ENCODE measurements at regions not wholly inside any gene's neighbourhood (a gene's known extent, or its start where the extent isn't known, plus 50 kb on each side); places are given as distances from the start of the nearest gene placed in this dataset.
"Not testable (repeated sequence)": the region's sequence is repeated elsewhere in the genome, so short reads cannot be mapped to it uniquely, and the experiment has no call there.

DNA sequence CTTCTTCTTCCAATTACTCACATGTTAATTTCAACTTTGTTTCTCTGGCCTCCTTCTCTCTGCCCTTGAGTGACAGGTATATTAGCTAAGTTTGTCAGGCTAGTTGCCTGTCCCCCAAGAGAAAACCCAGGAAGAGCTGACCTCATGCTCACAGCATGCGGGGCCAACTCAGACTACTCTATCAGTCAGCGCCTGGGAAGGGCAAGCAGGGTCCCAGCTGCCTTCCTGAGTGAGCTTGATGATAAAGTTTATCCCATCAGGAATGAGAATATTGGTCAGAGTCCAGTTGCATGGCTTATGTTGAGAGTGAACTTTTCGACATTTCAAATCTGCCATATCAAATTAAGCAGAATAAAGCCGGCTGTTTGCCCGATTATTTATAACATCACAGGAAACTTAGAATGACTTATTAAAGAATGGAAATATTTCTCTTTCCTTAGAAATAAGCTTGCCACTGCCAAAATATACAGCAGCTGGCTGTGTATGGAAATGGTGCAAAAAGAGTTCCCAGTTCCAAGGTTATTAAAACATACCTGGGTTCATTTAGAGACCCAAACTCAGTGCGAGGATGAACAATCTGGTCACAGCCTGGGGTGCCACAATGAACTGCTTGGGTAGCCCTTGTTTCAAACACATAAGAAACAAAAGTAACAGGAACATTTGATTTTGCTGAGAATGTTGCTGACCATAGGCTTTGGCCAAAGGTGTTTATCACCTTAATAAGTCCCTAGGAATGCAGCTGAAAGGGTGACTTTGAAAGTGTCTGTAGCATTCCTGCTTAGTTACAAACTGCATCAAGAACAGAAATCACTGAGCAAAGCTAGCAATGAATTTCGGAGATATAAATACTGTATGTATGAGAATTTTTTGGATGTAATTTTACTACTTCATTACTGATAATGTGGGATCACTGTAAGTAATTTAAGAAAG is 1553.8 kb upstream of the FLRT2 start:
- no peak for DNase-seq

DNA sequence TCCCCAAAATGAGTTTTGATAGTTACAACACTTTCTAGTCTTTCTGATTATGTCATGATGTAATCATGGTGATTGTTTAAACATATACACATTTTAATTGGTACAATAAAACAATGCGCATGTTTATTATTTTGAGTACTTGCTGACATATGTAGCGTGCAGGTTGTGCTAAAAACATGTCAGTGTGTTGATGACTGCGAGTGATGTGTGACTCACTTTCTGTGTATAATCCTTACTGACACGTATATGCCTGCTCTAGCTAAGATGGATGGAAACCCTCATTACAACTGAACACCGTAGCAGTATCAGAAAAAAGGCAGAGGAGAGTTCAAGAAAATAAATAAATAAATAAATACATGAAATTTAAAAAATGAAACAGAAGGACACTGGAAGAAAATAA is 1552.4 kb upstream of the FLRT2 start:
- no peak for DNase-seq

DNA sequence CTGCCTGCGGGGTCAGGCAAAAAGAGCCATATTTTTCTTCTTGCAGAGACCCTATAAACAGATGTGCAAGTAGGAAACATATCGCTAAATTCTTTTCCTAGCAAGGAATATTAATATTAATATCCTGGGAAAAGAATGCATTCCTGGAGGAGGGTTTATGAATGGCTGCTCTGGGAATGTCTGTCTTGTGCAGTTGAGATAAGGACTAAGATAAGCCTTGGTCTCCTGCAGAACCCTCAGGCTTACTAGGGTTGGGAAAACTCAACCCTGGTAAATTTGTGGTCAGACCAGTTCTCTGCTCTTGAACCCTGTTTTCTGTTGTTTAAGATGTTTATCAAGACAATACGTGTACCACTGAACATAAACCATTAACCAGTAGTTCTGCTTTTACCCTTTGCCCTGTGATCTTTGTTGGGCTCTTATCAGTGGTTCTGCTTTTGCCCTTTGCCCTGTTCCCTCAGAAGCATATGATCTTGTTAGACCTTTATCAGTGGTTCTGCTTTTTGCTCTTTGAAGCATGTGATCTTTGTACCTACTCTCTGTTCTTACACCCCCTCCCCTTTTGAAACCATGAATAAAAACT is 1548.2 kb upstream of the FLRT2 start:
- not testable (repeated sequence) for DNase-seq

DNA sequence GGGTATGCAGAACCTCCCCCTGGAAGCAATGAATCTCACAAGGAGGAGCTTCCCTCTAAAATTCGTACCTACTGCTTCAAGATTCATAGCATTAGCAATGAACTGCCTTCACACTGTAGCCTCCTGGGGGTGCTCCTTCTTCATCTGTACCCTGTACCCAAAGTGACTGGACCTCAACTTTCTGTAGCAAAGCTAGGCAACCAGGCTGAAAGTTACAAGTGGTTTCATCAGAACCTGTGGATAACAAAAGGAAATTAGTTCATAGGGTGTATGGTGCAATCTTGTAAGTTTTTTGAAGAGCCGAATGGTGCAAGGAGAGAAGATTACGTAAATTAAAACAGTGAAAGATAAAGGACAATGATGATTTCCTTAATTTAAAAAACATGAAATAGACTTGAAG is 1541.7 kb upstream of the FLRT2 start:
- no peak for DNase-seq

DNA sequence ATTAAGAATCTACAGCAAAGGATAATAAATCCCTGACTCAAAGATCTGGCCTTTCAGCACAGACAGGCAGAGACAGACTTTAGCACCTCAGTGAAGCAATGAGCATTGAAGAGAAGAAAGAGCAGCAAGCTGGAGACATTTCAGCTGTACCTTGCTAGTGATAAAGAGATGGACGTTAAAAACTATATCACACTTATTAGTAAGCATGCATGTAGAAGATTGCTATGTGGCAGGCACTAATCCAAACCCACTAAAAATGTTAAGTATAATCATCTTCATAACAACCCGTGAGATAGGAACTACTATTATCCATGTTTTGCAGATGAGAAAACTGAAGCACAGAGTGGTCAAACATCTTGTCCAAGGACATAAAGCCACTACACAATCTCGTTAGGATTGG is 1538.3 kb upstream of the FLRT2 start:
- no peak for DNase-seq

DNA sequence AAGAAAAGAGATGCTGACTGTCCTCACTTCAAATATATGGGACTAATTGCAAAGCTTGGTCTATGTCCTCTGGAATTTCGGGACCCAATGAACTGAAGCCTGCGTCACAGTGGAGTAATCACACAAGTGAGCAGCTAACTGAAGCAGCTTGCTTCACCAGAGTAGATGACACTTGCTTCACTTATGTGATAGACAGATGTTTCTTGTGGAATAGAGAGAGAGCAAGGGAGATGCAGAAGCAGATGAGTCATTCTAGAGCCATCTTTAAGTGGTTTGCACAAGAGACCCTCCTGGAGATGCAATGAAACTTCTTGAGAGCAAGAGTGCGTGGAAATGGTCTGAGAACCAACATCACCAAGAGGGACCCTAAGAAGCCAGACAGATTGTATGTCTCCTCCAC is 1537.1 kb upstream of the FLRT2 start:
- no peak for DNase-seq

DNA sequence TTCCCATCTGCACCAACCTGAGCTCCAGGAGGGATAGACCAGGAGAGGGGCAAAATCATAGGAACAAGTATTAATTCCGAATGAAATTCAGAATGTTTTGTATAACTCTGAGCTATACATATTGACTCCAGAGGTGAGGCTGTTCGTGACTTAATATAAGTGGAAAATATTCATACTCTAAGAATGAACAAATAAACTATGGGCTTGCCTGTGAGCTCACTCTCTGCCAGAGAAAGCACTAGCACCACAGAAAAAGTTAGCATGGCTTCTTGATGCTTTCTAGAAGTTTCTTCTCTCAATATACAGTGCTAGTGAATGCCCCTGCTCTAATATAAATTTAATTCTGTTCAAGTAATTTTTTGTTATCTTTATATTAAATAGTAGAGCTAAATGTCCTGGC is 1536.4 kb upstream of the FLRT2 start:
- DNase-seq, result no peak

DNA sequence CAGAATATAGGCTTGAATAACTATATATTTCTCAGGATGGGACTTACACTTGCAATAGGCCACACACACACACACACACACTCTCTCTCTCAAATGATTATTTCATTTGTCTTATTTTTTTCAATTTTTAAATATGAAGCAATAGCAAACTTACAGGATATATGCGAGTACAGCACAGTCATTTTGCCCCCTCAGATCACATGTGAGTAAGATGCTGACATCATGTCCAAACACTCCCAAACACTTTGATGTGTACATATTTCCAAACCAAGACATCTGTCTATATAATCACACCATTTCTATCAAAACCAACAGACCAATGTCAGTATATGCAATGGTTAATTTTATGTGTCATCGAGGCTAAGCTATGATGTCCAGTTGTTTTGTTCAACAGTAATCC is 1535.9 kb upstream of the FLRT2 start:
- DNase-seq, result no peak

DNA sequence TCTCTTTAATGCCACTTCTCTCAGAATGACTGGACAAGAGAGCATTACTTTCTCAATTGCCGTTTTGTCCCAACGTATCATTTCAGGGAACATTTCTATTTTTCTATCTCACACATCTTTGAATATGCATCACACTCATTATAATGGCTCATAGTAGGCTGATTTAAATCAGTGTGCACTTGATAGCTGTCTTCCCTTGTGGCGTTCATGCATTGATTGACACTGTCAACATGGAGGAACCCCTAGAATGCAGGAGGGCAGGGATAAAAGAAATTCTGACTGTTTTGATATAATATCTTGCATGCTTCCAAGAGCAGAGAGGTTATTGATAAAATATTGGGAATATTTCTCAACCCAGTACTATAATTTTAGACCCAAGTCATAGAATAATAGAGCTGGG is 1528.9 kb upstream of the FLRT2 start:
- no peak for DNase-seq

DNA sequence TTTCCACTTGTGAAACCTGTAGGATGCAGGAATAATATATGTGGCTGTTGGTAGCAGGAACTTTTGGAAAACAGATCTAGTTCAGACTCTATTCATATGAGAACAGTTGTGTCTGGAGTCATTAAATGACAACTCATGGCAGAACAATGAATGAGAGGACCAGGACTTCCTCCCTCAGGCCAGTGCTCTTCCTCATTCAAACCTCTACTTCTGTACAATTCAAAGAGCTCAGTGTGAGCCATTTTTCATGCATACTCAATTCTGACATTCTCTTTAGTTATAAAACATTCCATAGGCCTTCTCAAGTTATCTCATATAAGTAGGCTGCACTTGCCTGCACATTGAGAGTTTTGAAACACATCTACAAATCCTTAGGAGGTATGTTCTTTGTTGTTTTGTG is 1526.6 kb upstream of the FLRT2 start:
- DNase-seq, result no peak

DNA sequence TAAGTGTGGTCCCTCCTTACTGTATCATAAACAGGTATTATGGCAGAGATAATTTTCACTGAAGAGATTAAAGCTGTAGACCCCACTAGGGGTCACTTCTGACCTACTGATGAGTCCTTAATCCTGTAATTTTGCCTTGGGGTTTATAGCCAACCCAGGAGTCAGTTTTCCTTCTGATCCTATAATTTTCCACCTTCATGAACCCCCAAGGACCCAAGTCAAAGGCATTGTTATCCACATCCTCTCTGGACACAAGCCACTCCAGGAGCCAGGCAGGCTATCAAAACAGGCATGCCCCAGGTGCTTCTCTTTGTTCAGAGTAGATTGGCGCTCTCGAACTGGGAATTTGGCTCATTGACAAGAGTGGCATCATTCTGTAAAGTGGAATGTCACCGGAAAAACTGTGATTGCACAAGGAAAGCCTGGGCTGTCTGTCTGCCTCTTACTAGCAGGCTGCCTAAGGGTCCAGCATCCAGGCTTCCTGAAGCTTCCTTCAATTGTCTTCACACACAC is 1523.2 kb upstream of the FLRT2 start:
- peak; percentile 94 for DNase-seq

DNA sequence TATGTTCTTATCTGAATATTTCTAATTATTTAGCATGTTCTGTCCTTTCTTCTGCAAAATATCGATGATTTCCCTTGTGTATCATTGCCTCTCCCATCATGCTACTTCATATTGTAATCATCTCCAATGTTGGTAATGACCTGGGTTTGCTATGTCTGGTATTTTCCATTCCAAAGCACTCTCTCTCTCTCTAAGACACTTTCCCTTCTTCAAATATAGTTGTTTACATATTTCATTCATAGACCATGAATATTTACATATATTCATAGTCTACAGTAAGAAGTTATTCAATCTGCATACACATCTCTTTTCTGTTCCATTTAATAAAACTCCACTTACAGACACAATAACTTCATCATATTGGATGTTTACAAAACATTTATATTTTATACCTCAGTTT is 1516.5 kb upstream of the FLRT2 start:
- no peak for DNase-seq

DNA sequence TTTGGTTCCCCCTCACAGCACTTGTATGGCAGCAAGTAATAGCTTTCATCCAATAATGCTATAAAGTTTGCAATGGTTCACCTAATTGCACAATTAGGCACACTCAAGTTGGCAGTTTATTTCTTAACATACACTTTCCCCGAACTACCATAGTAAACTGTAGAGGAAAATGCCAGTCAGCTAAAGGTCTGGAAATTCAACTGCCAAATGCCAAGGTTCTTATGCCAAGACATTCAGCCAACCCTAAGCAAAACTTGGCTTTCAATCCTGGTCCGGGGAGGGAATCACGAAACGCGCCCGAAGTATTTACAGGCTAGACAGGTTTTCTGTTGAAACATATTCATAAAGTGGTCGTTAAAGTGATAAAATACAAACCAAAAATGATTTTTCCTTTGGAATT is 1512.4 kb upstream of the FLRT2 start:
- DNase-seq, result no peak

DNA sequence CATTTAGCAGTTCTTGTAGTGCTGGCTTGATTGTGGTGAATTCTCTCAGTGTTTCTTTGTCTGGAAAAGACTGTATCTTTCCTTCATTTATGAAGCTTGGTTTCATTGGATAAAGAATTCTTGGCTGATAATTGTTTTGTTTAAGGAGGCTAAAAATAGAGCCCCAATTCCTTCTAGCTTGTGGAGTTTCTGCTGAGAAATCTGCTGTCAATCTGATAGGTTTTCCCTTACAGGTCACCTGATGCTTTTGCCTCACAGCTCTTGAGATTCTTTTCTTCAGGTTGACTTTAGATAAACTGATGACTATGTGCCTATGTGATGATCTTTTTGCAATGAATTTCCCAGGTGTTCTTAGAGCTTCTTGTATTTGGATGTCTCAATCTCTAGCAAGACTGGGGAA is 1508.5 kb upstream of the FLRT2 start:
- DNase-seq, result no peak

DNA sequence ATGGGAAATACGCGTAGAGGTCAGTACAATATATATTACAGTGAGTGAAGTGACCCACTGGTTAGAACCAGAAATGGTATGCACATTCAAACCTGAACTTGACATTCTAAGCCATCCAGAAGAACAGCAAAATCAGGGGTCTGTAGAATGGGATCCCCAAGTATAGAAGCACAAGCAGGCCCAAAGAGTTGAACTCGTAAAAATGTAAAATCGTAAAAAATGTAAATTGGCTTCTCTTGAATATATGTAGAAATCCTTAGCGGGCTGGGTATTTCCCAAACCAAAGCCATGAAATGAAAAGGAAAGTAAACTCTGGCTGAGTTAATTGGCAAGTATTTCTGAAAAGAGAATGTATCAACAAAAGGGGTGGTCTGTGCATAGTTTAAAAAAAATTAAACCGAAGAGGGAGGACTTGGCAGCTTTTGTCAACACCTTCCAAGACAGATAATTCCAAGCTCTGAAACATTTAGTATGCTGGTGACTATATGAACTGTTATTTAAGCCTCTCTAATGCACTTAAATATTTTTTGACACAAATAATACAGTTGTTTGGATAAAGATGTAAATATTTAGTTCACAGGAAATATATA is 1505.6 kb upstream of the FLRT2 start:
- no peak for DNase-seq

DNA sequence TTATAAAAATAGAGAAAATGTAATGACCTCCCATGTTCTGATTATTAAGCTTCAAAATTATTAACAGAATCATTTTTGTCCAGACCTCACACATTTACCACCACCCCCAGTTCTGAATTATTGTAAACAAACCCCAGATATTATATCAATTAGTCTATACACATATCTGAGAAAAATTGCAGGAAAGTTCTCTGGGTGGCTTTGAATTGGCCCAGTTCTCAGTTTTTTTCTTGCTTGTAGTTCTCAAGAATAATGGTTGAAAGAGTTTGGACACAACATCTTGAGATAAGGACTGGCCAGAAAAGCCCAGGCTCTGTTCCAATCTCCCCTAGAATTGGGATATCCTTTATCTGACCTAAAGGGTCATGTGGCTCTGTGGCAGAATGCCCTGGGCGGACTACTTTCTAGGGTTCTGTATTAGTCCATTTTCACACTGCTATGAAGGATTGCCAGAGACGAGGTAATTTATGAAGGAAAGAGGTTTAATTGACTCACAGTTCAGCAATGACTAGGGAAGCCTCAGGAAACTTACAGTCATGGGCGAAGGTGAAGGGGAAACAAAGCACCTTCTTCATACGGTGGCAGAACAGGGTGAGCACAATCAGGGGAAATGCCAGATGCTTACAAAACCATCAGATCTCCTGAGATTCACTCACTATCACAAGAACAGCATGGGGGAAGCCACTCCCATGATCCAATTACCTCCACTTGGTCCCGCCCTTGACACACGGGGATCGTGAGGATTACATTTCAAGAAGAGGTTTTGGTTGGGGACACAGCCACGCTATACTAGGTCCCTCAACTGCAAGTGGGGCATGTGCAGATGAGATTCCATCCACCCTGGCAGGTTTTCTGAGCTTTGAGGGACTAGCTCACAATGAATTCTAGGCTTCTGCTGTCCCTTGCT is 1504.6 kb upstream of the FLRT2 start:
- no peak for DNase-seq

DNA sequence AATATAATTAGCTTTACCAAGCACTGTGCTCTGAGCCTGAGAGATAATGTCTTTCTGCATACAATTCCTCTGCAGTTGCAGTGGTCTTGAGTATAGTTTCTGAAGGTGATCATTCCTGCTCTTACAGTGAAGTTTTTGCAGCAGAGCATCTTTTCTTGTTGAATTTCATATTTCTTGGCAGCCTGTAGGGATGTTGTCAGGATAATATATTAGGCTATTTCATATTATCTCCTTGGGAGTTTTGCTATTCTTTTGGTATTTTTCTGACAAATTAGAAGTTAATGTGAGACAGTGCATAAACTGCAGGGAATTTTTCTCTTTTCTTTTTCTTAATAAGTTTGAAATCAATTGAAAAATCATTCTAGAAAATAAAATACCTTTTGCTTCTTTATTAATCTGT is 1502.6 kb upstream of the FLRT2 start:
- DNase-seq, result no peak

DNA sequence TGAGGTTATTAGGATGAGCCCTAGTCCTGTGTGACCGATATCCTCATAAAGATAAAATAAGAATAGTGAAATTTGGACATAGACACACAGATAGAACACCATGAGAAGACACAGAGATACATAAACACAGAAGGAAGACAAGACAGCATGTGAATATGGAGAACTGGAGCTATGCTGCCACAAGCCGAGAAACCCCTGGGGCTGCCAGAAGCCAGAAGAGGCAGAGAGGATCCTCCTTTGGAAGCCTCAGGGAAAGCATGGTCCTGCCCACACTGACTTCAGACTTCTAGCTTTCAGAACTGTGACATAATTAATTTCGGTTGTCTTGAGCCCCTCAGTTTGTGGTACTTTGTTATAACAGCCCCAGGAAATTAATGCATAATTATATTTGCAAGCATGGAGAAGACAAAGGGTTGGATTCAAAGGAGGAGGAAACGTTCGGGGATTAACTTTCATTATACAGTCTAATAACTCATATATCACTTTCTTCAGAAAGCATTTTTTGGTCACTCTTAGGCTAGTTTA is 1501.8 kb upstream of the FLRT2 start:
- no peak for DNase-seq

DNA sequence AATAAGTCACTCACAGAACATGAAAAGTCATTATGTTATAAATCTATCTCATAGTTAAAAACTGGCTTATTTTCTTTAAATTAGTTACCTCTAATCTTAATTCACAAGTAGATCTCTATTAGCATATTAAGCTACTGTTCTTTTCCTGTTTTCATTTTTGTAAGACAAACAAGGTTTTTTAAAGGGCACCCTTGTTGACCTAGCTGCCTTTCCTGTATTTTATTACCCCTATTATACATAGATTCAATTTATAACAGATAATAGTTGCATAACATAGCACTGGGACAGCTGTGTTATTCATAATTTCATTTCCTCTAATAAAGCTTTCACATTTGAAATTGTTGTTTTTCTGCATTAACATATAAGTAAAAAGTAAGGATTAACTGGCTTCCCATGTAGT is 1500.7 kb upstream of the FLRT2 start:
- no peak for DNase-seq

DNA sequence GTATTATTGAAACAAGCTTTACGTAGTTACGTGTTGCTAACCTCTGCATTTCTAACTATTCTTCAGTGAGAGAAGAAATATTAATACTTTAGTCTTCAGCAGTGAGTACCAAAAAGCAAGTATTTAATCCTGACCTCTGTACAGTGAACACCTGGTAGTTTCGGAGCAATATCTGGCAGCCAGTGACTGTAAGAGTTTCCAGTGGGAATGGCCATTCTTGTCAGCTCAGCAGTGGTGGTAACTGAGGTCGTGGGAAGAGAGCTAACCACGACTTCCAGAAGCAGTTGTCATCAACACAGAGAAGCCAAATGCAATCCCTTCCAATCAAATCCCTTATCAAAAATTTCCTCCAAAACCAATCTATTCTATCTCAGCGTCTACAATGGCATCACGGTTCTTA is 1500.2 kb upstream of the FLRT2 start:
- DNase-seq, result no peak

DNA sequence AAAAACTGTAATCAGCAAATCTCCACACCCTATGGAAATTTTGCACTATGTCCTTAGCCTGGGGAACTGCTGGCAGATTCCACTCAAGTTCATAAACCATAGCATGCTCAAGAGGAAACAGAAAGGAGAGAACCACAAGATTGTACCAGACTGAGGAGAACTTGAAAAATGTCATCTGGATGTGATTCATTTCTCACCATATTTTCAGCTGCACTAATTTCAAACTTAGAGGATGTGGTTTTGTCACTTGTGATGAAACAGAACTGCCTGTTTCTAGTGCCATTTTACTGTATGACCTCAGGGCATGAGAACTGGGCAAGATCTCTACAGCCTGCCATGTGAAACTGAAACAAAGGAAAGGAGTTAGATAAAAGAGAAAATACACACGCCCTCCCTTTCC is 1493.1 kb upstream of the FLRT2 start:
- DNase-seq, result no peak

DNA sequence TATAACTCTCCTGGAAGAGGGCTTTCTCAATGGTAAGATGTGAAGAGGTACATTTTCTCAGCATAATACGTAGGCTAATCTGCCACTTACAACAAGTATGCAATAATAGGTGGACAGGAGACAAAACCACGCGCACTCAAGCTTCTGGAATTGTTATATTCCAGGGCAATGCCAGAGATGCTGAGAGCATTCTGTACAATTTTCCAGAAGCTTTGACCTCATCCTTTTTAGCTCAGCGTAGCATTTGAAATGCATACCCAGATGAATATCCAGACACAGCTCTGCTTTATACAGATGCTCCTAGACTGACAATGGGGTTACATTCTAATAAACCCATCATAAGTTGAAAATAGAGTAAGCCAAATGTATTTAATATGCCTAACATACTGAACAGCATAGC is 1492.4 kb upstream of the FLRT2 start:
- no peak for DNase-seq

DNA sequence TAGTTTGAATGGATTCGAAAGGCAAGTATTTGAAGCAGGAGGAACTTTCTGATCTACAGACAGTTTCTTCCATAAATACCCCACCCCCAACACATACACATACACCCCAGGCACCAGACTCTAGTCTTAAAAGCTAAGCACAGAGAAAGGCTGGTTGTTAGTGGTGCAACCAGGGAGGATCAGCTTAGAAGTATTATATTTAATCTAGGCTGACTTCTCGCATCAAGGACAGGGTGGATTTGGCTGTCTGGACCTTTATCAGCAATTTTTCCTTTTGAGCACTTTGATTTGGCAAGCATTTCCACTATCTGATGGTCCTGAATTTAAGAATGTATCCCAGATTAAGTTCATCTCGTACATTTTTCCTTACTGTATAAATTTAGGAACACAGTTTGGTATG is 1489.8 kb upstream of the FLRT2 start:
- DNase-seq, result no peak

All from NCI-H345 (cell line).